GM12878 (cell line): ENCODE measurements at regions not wholly inside any gene's neighbourhood (a gene's known extent, or its start where the extent isn't known, plus 50 kb on each side); places are given as distances from the start of the nearest gene placed in this dataset.

Experiments
- ATAC-seq: fragments of 200-7000 bp; cut with Tn5 transposase; 3 replicates; pipeline ENCODE4 v1.9.1; 2020; ENCODE audit warnings: mild to moderate bottlenecking, moderate library complexity
- BruUV-seq: library from RNA; stranded (reverse); fragments of 400-500 nt; replicated peaks from 2 replicates; lab custom pipeline; 2021; lab: Mats Ljungman, UMichigan
- CTCF ChIA-PET: fragments of 300-600 bp; sonication (Branson Sonifier 250); formaldehyde crosslinking; extraction: SDS; loops from one replicate; lab custom pipeline; 2021; ENCODE audit warnings: inconsistent platforms; lab: Yijun Ruan, JAX
- POLR2A ChIA-PET: fragments of 350-600 bp; formaldehyde crosslinking; extraction: SDS; loops from one replicate; lab custom pipeline; 2021; ENCODE audit warnings: inconsistent platforms; lab: Charles Lee
- RAD21 ChIA-PET: fragments of 300-600 bp; sonication (Branson Sonifier 250); formaldehyde crosslinking; loops from one replicate; lab custom pipeline; 2023; ENCODE audit warnings: antibody characterized with exemption; ENCODE audit not compliant: unreplicated experiment; lab: Charles Lee
- SMC1A ChIA-PET: fragments of 300-600 bp; sonication (Branson Sonifier 250); formaldehyde crosslinking; loops from one replicate; lab custom pipeline; 2023; ENCODE audit not compliant: unreplicated experiment, uncharacterized antibody; lab: Charles Lee
- DNase-seq: peaks from one replicate; pipeline ENCODE4 v3.0.0-alpha.2; 2011; ENCODE audit warnings: low read depth, low spot score
- FAIRE-seq: peaks from 3 replicates; lab custom pipeline; 2011; peaks lifted over from hg19 to GRCh38; lab: Jason Lieb, UNC
- H2AFZ ChIP-seq: 2 replicates; pipeline ENCODE4 v1.6.0; 2011; ENCODE audit warnings: low read depth, low read length, control low read depth; ENCODE audit not compliant: control insufficient read depth
- H3K27ac ChIP-seq: 2 replicates; pipeline ENCODE4 v1.5.1; 2011; ENCODE audit warnings: control low read depth; ENCODE audit not compliant: control insufficient read depth, insufficient read depth
- H3K27me3 ChIP-seq, 2 experiments: replicated peaks in 1 of 2; 2 replicates each; pipeline versions ENCODE4 v1.6.0 to v1.6.1; 2011; ENCODE audit warnings: low read length in 1 of 2; ENCODE audit not compliant: control insufficient read depth in 2 of 2, insufficient read depth in 2 of 2
- H3K36me3 ChIP-seq, 2 experiments: 2 replicates each; pipeline ENCODE4 v1.5.1; 2011; ENCODE audit warnings: low read length in 1 of 2; ENCODE audit not compliant: control insufficient read depth in 2 of 2, insufficient read depth in 2 of 2
- H3K4me1 ChIP-seq: 2 replicates; pipeline ENCODE4 v1.6.1; 2011; ENCODE audit warnings: mild to moderate bottlenecking, low read length, moderate library complexity, mixed read lengths; ENCODE audit not compliant: control insufficient read depth, insufficient read depth
- H3K4me2 ChIP-seq: 2 replicates; pipeline ENCODE4 v1.6.0; 2011; ENCODE audit warnings: control low read depth; ENCODE audit not compliant: control insufficient read depth, insufficient read depth
- H3K4me3 ChIP-seq: fragments of 200-600 bp; sonication (generic); 2 replicates; pipeline ENCODE4 v1.5.1; 2016
- H3K79me2 ChIP-seq: 2 replicates; pipeline ENCODE4 v1.6.0; 2011; ENCODE audit warnings: low read length; ENCODE audit not compliant: control insufficient read depth, insufficient read depth
- H3K9ac ChIP-seq: 2 replicates; pipeline ENCODE4 v1.8.0; 2011; ENCODE audit warnings: low read length, control low read depth, mixed read lengths; ENCODE audit not compliant: control insufficient read depth, insufficient read depth
- H3K9me3 ChIP-seq: replicated peaks from 3 replicates; pipeline ENCODE4 v1.5.1; 2011; ENCODE audit warnings: mild to moderate bottlenecking, low read length; ENCODE audit not compliant: control insufficient read depth, insufficient read depth
- H4K20me1 ChIP-seq: 2 replicates; pipeline ENCODE4 v1.6.0; 2011; ENCODE audit not compliant: control insufficient read depth, insufficient read depth
- BACH1 ChIP-seq: fragments of 450-650 bp; IDR thresholded peaks from 2 replicates; pipeline ENCODE4 v1.6.1; 2017; ENCODE audit warnings: mild to moderate bottlenecking, borderline replicate concordance
- BCL3 ChIP-seq: IDR thresholded peaks from 2 replicates; pipeline ENCODE4 v1.6.1; 2011; ENCODE audit warnings: borderline replicate concordance, low read depth, mild to moderate bottlenecking, moderate library complexity, low read length; ENCODE audit not compliant: insufficient read depth, poor library complexity, severe bottlenecking
- CBX3 ChIP-seq: fragments of 200-600 bp; sonication (generic); IDR thresholded peaks from 2 replicates; pipeline ENCODE4 v1.6.1; 2016; ENCODE audit warnings: low read depth, borderline replicate concordance
- GABPA ChIP-seq: IDR thresholded peaks from 2 replicates; pipeline ENCODE4 v1.6.1; 2014; ENCODE audit warnings: antibody characterized with exemption, low read depth, mild to moderate bottlenecking, inconsistent platforms
- GATAD2B ChIP-seq: fragments of 450-650 bp; conservative IDR thresholded peaks from 2 replicates; pipeline ENCODE4 v1.6.1; 2017; ENCODE audit warnings: low read depth, mild to moderate bottlenecking, moderate library complexity
- MAX ChIP-seq: IDR thresholded peaks from 2 replicates; pipeline ENCODE4 v1.6.1; 2012; ENCODE audit warnings: low read depth, low read length, improper control_type of control experiment
- MEF2A ChIP-seq: IDR thresholded peaks from 2 replicates; pipeline ENCODE4 v1.6.1; 2011; ENCODE audit warnings: low read depth, mild to moderate bottlenecking, low read length, moderate library complexity; ENCODE audit not compliant: insufficient read depth
- NRF1 ChIP-seq: conservative IDR thresholded peaks from 2 replicates; pipeline ENCODE4 v1.6.1; 2011; ENCODE audit warnings: mild to moderate bottlenecking, low read depth, low read length, improper control_type of control experiment
- STAT1 ChIP-seq: fragments of 450-650 bp; conservative IDR thresholded peaks from 2 replicates; pipeline ENCODE4 v1.6.1; 2014; ENCODE audit warnings: antibody characterized with exemption, mild to moderate bottlenecking
- USF2 ChIP-seq: IDR thresholded peaks from 2 replicates; pipeline ENCODE4 v1.6.1; 2011; ENCODE audit warnings: low read depth, low read length, improper control_type of control experiment, borderline replicate concordance
- ZNF687 ChIP-seq: fragments of 450-650 bp; IDR thresholded peaks from 2 replicates; pipeline ENCODE4 v1.6.1; 2017; ENCODE audit warnings: mild to moderate bottlenecking, moderate library complexity
- WGBS: methylation state at CpG from one replicate; pipeline ENCODE4 v1.1.6; 2016; ENCODE audit warnings: low lambda C conversion rate; ENCODE audit not compliant: insufficient replicate concordance, insufficient coverage; ENCODE audit errors: missing lambda C conversion rate; 5-methylcytosine and 5-hydroxymethylcytosine counted together
- in situ Hi-C: fragments of 300-500 bp; cut with MboI; formaldehyde crosslinking; loops from 9 replicates; pipeline ENCODE4 v1.14.3; 2018; ENCODE audit warnings: mixed read lengths
- intact Hi-C: fragments of 100-400 bp; cut with micrococcal nuclease; formaldehyde crosslinking; loops from one replicate; pipeline ENCODE4 v1.14.2; 2022; ENCODE audit not compliant: unreplicated experiment

- CTCF ChIA-PET: interaction anchor here (1.7 kb wide), 1 partner anchor 8 kb away, joined by 3 read pairs; no protein-coding TSS in a partner anchor
- in situ Hi-C loops (no loop called here), intact Hi-C loops (no loop called here)
- ATAC-seq: no peak
- no peak overlapping the region for H3K9ac ChIP-seq
- no peak overlapping the region for H3K27ac ChIP-seq
- no peaks in the 10 kb centered on the region for H3K27me3 ChIP-seq
- POLR2A ChIA-PET: no interaction called here
- no peak overlapping the region for H2AFZ ChIP-seq
- no peaks in the 10 kb centered on the region for H3K4me1 ChIP-seq
- H3K36me3 ChIP-seq: no peaks in the 10 kb centered on the region
- WGBS: 75% methylated on average over 2 of the region's 2 CpGs
- H4K20me1 ChIP-seq: no peaks in the 10 kb centered on the region
- no peak overlapping the region for H3K4me3 ChIP-seq
- no peak overlapping the region for H3K4me2 ChIP-seq
- no peaks in the 10 kb centered on the region for H3K79me2 ChIP-seq
- no peak for FAIRE-seq
- no peak for DNase-seq
- RAD21 ChIA-PET: no interaction called here
- H3K9me3 ChIP-seq: no peaks in the 10 kb centered on the region
- SMC1A ChIA-PET: no interaction called here
- BruUV-seq: no TSS peak
- no peak for TF ChIP-seq NRF1
- no peak for TF ChIP-seq USF2
- no peak for TF ChIP-seq ZNF687
- no peak for TF ChIP-seq BCL3
- no peak for TF ChIP-seq GATAD2B
- no peak for TF ChIP-seq MEF2A
- no peak for TF ChIP-seq GABPA
- TF ChIP-seq MAX: no peak
- no peak for TF ChIP-seq CBX3
- no peak for TF ChIP-seq BACH1
- TF ChIP-seq STAT1: no peak
These were observed 434.8 kb upstream of the THBS1 start for GRCh38 chr15:39145854-39146625.
